HCT116 (cell line): ENCODE measurements at regions not wholly inside any gene's neighbourhood (a gene's known extent, or its start where the extent isn't known, plus 50 kb on each side); places are given as distances from the start of the nearest gene placed in this dataset.

Source experiments
- ATAC-seq: fragments of 200-7000 bp; cut with Tn5 transposase; 2 replicates; pipeline ENCODE4 v1.9.1; 2020; ENCODE audit warnings: mild to moderate bottlenecking, moderate library complexity
- BruUV-seq: library from RNA; stranded (reverse); fragments of 400-500 nt; replicated peaks from 2 replicates; lab custom pipeline; 2021; lab: Mats Ljungman, UMichigan
- CTCF ChIA-PET: fragments of 300-600 bp; sonication (Branson Sonifier 250); formaldehyde crosslinking; loops from one replicate; lab custom pipeline; 2021; ENCODE audit warnings: antibody characterized with exemption; lab: Charles Lee
- POLR2A ChIA-PET: fragments of 300-600, 350-600 bp; sonication (Branson Sonifier 250); formaldehyde crosslinking; loops from one replicate; lab custom pipeline; 2021; ENCODE audit warnings: antibody characterized with exemption; lab: Charles Lee
- RAD21 ChIA-PET, 2 experiments: fragments of 300-600 bp; sonication (Branson Sonifier 250); formaldehyde crosslinking; loops; one replicate each; lab custom pipeline; 2023; ENCODE audit warnings: low total read pairs in 2 of 2; ENCODE audit not compliant: uncharacterized antibody in 2 of 2, unreplicated experiment in 2 of 2, low non-redundant PET in 1 of 2; lab: Charles Lee
- DNase-seq: peaks from one replicate; pipeline ENCODE4 v3.0.0-alpha.2; 2010; ENCODE audit warnings: low read depth, low spot score
- H2AFZ ChIP-seq: fragments of 200-600 bp; shearing (Covaris generic), sonication (generic); 2 replicates; pipeline ENCODE4 v1.6.1; 2017; ENCODE audit warnings: low read depth, mixed run types, mixed read lengths, antibody characterized with exemption, low read length; ENCODE audit not compliant: poor library complexity, severe bottlenecking
- H3K27ac ChIP-seq: 2 replicates; pipeline ENCODE4 v1.5.1; 2012; ENCODE audit warnings: low read depth, low read length
- H3K27me3 ChIP-seq: fragments of 200-600 bp; sonication (generic); 2 replicates; pipeline ENCODE4 v1.6.1; 2016; ENCODE audit warnings: mixed run types, low read length, mixed read lengths; ENCODE audit not compliant: insufficient read depth
- H3K36me3 ChIP-seq, 2 experiments: fragments of 200-500 bp in 1 of 2; fragments of 200-600 bp in 1 of 2; sonication (Bioruptor generic) in 1 of 2; sonication (generic) in 1 of 2; 2 replicates each; pipeline versions ENCODE4 v1.5.1 to v1.6.1; 2014 to 2016; ENCODE audit warnings: low read length in 2 of 2, inconsistent platforms in 1 of 2, mixed read lengths in 1 of 2, mixed run types in 1 of 2; ENCODE audit not compliant: insufficient read depth in 2 of 2, control insufficient read depth in 1 of 2
- H3K4me1 ChIP-seq, 2 experiments: fragments of 200-600 bp in 1 of 2; sonication (generic) in 1 of 2; 2 replicates each; pipeline versions ENCODE4 v1.5.1 to v1.6.1; 2012 to 2017; ENCODE audit warnings: low read length in 2 of 2, inconsistent platforms in 1 of 2, mild to moderate bottlenecking in 1 of 2, mixed read lengths in 1 of 2, mixed run types in 1 of 2, moderate library complexity in 1 of 2; ENCODE audit not compliant: insufficient read depth in 2 of 2, control insufficient read depth in 1 of 2
- H3K4me2 ChIP-seq: fragments of 200-600 bp; sonication (generic); 2 replicates; pipeline ENCODE4 v1.6.1; 2017; ENCODE audit warnings: mixed run types, low read length, mixed read lengths
- H3K4me3 ChIP-seq, 2 experiments: fragments of 200-600 bp in 1 of 2; sonication (generic) in 1 of 2; replicated peaks in 1 of 2; 2 replicates each; pipeline ENCODE4 v1.5.1; 2011 to 2016; ENCODE audit warnings: low read length in 2 of 2, control low read depth in 1 of 2, low read depth in 1 of 2, mild to moderate bottlenecking in 1 of 2, mixed read lengths in 1 of 2, mixed run types in 1 of 2
- H3K79me2 ChIP-seq: fragments of 200-600 bp; sonication (generic); 2 replicates; pipeline ENCODE4 v1.6.1; 2017; ENCODE audit warnings: mild to moderate bottlenecking, mixed run types, low read length, moderate library complexity, mixed read lengths; ENCODE audit not compliant: insufficient read depth
- H3K9ac ChIP-seq: fragments of 200-600 bp; sonication (generic); 2 replicates; pipeline ENCODE4 v1.6.1; 2016; ENCODE audit warnings: low read length, mixed read lengths
- H3K9me2 ChIP-seq: fragments of 200-600 bp; sonication (generic), shearing (Covaris generic); 2 replicates; pipeline ENCODE4 v1.6.1; 2017; ENCODE audit warnings: mixed run types, mild to moderate bottlenecking, moderate library complexity; ENCODE audit not compliant: insufficient read depth
- H3K9me3 ChIP-seq, 2 experiments: fragments of 200-500 bp in 1 of 2; fragments of 200-600 bp in 1 of 2; sonication (Bioruptor generic) in 1 of 2; sonication (generic) in 1 of 2; 2 replicates each; pipeline ENCODE4 v1.6.1; 2014 to 2017; ENCODE audit warnings: low read length in 2 of 2, mixed read lengths in 2 of 2, inconsistent platforms in 1 of 2, low read depth in 1 of 2, mild to moderate bottlenecking in 1 of 2, mixed run types in 1 of 2, moderate library complexity in 1 of 2; ENCODE audit not compliant: control insufficient read depth in 1 of 2, insufficient read depth in 1 of 2
- H4K20me1 ChIP-seq: fragments of 200-600 bp; sonication (generic), shearing (Covaris generic); 2 replicates; pipeline ENCODE4 v1.6.1; 2017; ENCODE audit warnings: mixed run types, mild to moderate bottlenecking, moderate library complexity; ENCODE audit not compliant: insufficient read depth
- CBX3 ChIP-seq: IDR thresholded peaks from 2 replicates; pipeline ENCODE4 v1.6.1; 2012; ENCODE audit warnings: low read depth
- EGR1 ChIP-seq: IDR thresholded peaks from 2 replicates; pipeline ENCODE4 v1.6.1; 2012; ENCODE audit warnings: low read depth
- MAX ChIP-seq: IDR thresholded peaks from 2 replicates; pipeline ENCODE4 v1.6.1; 2012
- POLR2A ChIP-seq: IDR thresholded peaks from 2 replicates; pipeline ENCODE4 v1.7.0; 2011; ENCODE audit warnings: borderline replicate concordance; ENCODE audit not compliant: insufficient read depth, insufficient read length; ENCODE audit errors: extremely low read depth
- POLR2AphosphoS5 ChIP-seq: IDR thresholded peaks from 2 replicates; pipeline ENCODE4 v1.6.1; 2011; ENCODE audit warnings: mild to moderate bottlenecking, low read depth, low read length, moderate library complexity
- RAD21 ChIP-seq: IDR thresholded peaks from 2 replicates; pipeline ENCODE4 v1.6.1; 2012; ENCODE audit warnings: low read depth, mild to moderate bottlenecking
- SP1 ChIP-seq: IDR thresholded peaks from 2 replicates; pipeline ENCODE4 v1.6.1; 2012; ENCODE audit warnings: low read depth
- ZBTB33 ChIP-seq: IDR thresholded peaks from 2 replicates; pipeline ENCODE4 v1.6.1; 2011; ENCODE audit warnings: mild to moderate bottlenecking, low read length, moderate library complexity; ENCODE audit not compliant: insufficient replicate concordance; ENCODE audit errors: extremely low read depth
- ZFX ChIP-seq: fragments of 450-650 bp; IDR thresholded peaks from 2 replicates; pipeline ENCODE4 v1.6.1; 2017
- intact Hi-C: fragments of 100-400 bp; cut with micrococcal nuclease; formaldehyde crosslinking; loops from 2 replicates; pipeline ENCODE4 v1.10.0; 2022
- TF ChIP-seq, protein P1 (sequence below): IDR thresholded peaks from 2 replicates; pipeline ENCODE4 v1.6.1; 2012

DNA sequence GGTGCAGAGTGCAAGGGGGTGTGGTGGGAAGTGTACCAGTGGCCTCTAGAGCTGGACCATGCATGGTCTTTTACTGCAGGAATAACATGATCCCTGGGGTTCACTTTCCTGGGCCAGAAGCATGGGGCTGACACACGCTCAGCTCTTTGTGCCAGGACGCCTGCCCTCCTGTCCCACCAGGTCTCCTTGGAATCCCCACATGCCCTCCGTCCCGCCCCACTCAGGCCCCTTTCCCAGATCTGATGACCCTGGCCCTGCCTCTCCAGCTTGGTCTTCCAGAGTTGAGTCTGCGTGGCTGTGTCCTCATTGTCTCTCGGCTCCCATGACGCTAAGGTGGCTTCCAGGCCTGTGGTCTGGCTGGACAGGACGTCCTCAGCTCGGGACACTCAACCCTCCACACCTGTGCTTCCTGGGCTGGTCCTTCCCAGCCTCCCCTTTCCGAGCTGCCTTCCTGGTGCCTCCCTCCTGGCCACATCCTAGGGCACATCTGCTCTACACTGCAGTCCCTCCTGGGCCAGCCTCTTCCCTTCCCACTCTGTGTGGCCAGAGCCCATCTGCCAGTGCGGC is 249.5 kb upstream of the SHH start:
- no peak for TF ChIP-seq RAD21
- no peak for TF ChIP-seq MAX
- no peak for TF ChIP-seq POLR2A
- no peak for TF ChIP-seq ZBTB33
- no peak for TF ChIP-seq CBX3
- TF ChIP-seq, protein P1, sequence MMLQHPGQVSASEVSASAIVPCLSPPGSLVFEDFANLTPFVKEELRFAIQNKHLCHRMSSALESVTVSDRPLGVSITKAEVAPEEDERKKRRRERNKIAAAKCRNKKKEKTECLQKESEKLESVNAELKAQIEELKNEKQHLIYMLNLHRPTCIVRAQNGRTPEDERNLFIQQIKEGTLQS, result no peak
- TF ChIP-seq ZFX, result no peak
- TF ChIP-seq EGR1, result no peak
- no peak for TF ChIP-seq SP1
- TF ChIP-seq POLR2AphosphoS5, result no peak
- no peaks in the 10 kb centered on the region for H3K9me2 ChIP-seq
- peaks cover 19 to 24% of the 10 kb centered on the region in 2 experiments for H3K4me1 ChIP-seq
- no peak overlapping the region for H2AFZ ChIP-seq
- H3K79me2 ChIP-seq, result no peaks in the 10 kb centered on the region
- no peaks in the 10 kb centered on the region for H3K9me3 ChIP-seq
- ChIA-PET CTCF (no interaction called here), POLR2A (no interaction called here), RAD21 (no interaction called here)
- H3K36me3 ChIP-seq, result no peaks in the 10 kb centered on the region
- H3K4me3 ChIP-seq, result no peak overlapping the region
- no peaks in the 10 kb centered on the region for H4K20me1 ChIP-seq
- DNase-seq (no peak), ATAC-seq (no peak)
- intact Hi-C loops, result no loop called here
- H3K27me3 ChIP-seq, result no peaks in the 10 kb centered on the region
- H3K4me2 ChIP-seq, result no peak overlapping the region
- H3K9ac ChIP-seq, result no peak overlapping the region
- no TSS peak for BruUV-seq
- H3K27ac ChIP-seq, result no peak overlapping the region
